Panc1 (cell line): ENCODE measurements at regions not wholly inside any gene's neighbourhood (a gene's known extent, or its start where the extent isn't known, plus 50 kb on each side); places are given as distances from the start of the nearest gene placed in this dataset.

Source experiments
- ATAC-seq: fragments of 200-7000 bp; cut with Tn5 transposase; 2 replicates; pipeline ENCODE4 v1.9.1; 2020; ENCODE audit warnings: mild to moderate bottlenecking, moderate library complexity
- BruUV-seq: library from RNA; stranded (reverse); fragments of 400-500 nt; replicated peaks from 2 replicates; lab custom pipeline; 2021; lab: Mats Ljungman, UMichigan
- CTCF ChIA-PET: fragments of 300-600 bp; sonication (Branson Sonifier 250); formaldehyde crosslinking; loops from one replicate; lab custom pipeline; 2022; ENCODE audit warnings: antibody characterized with exemption; lab: Charles Lee
- POLR2A ChIA-PET: fragments of 300-600 bp; sonication (Branson Sonifier 250); formaldehyde crosslinking; loops from one replicate; lab custom pipeline; 2022; ENCODE audit warnings: antibody characterized with exemption; lab: Charles Lee
- DNase-seq: peaks from one replicate; pipeline ENCODE4 v3.0.0-alpha.2; 2010; ENCODE audit warnings: low read depth, low spot score
- H3K27ac ChIP-seq: 2 replicates; pipeline ENCODE4 v1.5.1; 2011; ENCODE audit warnings: mild to moderate bottlenecking, low read length, inconsistent platforms
- H3K27me3 ChIP-seq: fragments of 200-500 bp; sonication (Bioruptor generic); 2 replicates; pipeline ENCODE4 v1.6.0; 2014; ENCODE audit warnings: low read length, inconsistent platforms; ENCODE audit not compliant: control insufficient read depth, insufficient read depth
- H3K36me3 ChIP-seq: fragments of 200-500 bp; sonication (Bioruptor generic); 2 replicates; pipeline ENCODE4 v1.5.1; 2014; ENCODE audit warnings: inconsistent platforms, mild to moderate bottlenecking, low read length, moderate library complexity; ENCODE audit not compliant: control insufficient read depth, insufficient read depth
- H3K4me1 ChIP-seq: 2 replicates; pipeline ENCODE4 v1.5.1; 2011; ENCODE audit warnings: inconsistent platforms, mild to moderate bottlenecking, low read length, moderate library complexity; ENCODE audit not compliant: control insufficient read depth, insufficient read depth
- H3K4me3 ChIP-seq, 2 experiments: 2 replicates each; pipeline ENCODE4 v1.5.1; 2011 to 2012; ENCODE audit warnings: low read depth in 2 of 2, low read length in 2 of 2, mild to moderate bottlenecking in 2 of 2, inconsistent platforms in 1 of 2, moderate library complexity in 1 of 2
- H3K9me3 ChIP-seq: fragments of 200-500 bp; sonication (Bioruptor generic); 2 replicates; pipeline ENCODE4 v1.5.1; 2014; ENCODE audit warnings: low read depth, mild to moderate bottlenecking, inconsistent platforms, low read length, moderate library complexity; ENCODE audit not compliant: control insufficient read depth, insufficient read depth
- POLR2AphosphoS5 ChIP-seq: IDR thresholded peaks from 2 replicates; pipeline ENCODE4 v1.6.1; 2012; ENCODE audit warnings: mild to moderate bottlenecking, low read depth, low read length, moderate library complexity
- SIN3A ChIP-seq: IDR thresholded peaks from 2 replicates; pipeline ENCODE4 v1.6.1; 2012; ENCODE audit warnings: low read depth, mild to moderate bottlenecking, low read length, moderate library complexity, borderline replicate concordance; ENCODE audit not compliant: insufficient read depth
- TCF7L2 ChIP-seq: IDR thresholded peaks from 2 replicates; pipeline ENCODE4 v1.6.1; 2011; ENCODE audit warnings: mild to moderate bottlenecking, low read depth, low read length, inconsistent platforms
- in situ Hi-C: cut with HindIII; loops from 2 replicates; pipeline ENCODE4 v1.10.0; 2016; ENCODE audit warnings: low sequenced_read_pairs, low pct_unique_long_range_greater_than_20kb
- intact Hi-C: fragments of 100-400 bp; cut with micrococcal nuclease; formaldehyde crosslinking; loops from one replicate; pipeline ENCODE4 v1.10.0; 2022; ENCODE audit not compliant: unreplicated experiment
- TF ChIP-seq, protein P1 (sequence below), 2 experiments: IDR thresholded peaks; 2 replicates each; pipeline ENCODE4 v1.6.1; 2011 to 2012; ENCODE audit warnings: low read depth in 2 of 2, control low read depth in 1 of 2, low read length in 1 of 2, mild to moderate bottlenecking in 1 of 2, moderate library complexity in 1 of 2; ENCODE audit not compliant: insufficient read depth in 1 of 2
- TF ChIP-seq, protein P2 (sequence below): fragments of 450-650 bp; IDR thresholded peaks from 2 replicates; pipeline ENCODE4 v1.5.1; 2017; ENCODE audit warnings: mild to moderate bottlenecking

DNA sequence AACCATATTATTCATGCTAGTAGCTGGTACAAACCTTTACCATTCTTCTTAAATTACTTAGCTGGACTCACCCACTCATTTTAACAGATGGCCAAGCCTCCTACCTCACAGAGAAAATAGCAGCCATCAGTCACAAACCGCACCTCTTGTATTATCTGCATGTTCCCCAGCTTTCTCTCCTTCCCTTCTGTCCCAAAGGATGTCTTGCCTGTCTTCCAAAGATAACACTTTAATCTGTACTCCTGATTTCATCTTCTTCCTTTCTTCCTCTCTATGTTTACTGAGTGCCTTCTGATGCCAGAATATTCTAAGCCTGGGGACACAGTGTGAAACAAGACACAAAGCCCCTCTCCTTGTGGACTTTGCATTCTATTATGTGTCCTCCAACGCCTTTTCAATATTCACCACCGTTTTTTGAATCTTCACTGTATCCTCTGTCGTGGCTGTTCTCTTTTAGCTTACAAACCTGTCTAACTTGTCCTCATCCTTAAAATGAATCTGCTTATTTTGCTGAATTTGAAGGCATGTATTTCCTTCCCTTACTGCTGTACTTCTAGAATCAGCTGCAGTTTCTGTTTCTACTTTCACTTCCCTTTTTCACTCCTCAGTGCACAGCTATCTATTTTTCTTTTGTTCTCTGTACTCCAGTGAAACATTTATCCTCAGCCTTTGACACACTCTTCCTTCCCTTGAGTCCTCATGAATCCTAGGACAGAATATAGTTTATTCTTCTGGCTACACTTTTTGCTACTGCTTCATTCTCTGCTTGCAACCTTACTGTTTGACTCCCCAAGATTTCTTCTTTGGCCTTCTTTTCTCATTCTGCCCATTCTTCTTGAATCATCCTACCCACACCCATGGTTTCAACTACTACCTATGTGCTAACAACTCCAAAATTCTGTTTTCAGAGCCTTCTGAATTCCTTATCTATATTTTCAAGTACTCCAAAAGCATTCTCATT, 216.9 kb upstream of the SAMSN1 start:
- ChIA-PET POLR2A (interaction anchor here (0.6 kb wide), 1 partner anchor 348 kb away, joined by 4 read pairs; no protein-coding TSS in a partner anchor), CTCF (interaction anchor here (0.6 kb wide), 1 partner anchor 29 kb away, joined by 3 read pairs; no protein-coding TSS in a partner anchor)
- no peaks in the 10 kb centered on the region for H3K9me3 ChIP-seq
- in situ Hi-C loops: no loop called here
- BruUV-seq: no TSS peak
- ATAC-seq (no peak), DNase-seq (no peak)
- TF ChIP-seq, protein P1, sequence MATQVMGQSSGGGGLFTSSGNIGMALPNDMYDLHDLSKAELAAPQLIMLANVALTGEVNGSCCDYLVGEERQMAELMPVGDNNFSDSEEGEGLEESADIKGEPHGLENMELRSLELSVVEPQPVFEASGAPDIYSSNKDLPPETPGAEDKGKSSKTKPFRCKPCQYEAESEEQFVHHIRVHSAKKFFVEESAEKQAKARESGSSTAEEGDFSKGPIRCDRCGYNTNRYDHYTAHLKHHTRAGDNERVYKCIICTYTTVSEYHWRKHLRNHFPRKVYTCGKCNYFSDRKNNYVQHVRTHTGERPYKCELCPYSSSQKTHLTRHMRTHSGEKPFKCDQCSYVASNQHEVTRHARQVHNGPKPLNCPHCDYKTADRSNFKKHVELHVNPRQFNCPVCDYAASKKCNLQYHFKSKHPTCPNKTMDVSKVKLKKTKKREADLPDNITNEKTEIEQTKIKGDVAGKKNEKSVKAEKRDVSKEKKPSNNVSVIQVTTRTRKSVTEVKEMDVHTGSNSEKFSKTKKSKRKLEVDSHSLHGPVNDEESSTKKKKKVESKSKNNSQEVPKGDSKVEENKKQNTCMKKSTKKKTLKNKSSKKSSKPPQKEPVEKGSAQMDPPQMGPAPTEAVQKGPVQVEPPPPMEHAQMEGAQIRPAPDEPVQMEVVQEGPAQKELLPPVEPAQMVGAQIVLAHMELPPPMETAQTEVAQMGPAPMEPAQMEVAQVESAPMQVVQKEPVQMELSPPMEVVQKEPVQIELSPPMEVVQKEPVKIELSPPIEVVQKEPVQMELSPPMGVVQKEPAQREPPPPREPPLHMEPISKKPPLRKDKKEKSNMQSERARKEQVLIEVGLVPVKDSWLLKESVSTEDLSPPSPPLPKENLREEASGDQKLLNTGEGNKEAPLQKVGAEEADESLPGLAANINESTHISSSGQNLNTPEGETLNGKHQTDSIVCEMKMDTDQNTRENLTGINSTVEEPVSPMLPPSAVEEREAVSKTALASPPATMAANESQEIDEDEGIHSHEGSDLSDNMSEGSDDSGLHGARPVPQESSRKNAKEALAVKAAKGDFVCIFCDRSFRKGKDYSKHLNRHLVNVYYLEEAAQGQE (IDR thresholded peaks at IDR 0.05; ENCODE audit: insufficient read depth in 1 of 2, low read depth in 2 of 2, low read length in 1 of 2): no peak
- TF ChIP-seq, protein P2, sequence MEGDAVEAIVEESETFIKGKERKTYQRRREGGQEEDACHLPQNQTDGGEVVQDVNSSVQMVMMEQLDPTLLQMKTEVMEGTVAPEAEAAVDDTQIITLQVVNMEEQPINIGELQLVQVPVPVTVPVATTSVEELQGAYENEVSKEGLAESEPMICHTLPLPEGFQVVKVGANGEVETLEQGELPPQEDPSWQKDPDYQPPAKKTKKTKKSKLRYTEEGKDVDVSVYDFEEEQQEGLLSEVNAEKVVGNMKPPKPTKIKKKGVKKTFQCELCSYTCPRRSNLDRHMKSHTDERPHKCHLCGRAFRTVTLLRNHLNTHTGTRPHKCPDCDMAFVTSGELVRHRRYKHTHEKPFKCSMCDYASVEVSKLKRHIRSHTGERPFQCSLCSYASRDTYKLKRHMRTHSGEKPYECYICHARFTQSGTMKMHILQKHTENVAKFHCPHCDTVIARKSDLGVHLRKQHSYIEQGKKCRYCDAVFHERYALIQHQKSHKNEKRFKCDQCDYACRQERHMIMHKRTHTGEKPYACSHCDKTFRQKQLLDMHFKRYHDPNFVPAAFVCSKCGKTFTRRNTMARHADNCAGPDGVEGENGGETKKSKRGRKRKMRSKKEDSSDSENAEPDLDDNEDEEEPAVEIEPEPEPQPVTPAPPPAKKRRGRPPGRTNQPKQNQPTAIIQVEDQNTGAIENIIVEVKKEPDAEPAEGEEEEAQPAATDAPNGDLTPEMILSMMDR: no peak
- TF ChIP-seq POLR2AphosphoS5 (no peak), SIN3A (no peak), TCF7L2 (no peak)
- H3K27ac ChIP-seq: no peak overlapping the region
- H3K4me3 ChIP-seq: no peak overlapping the region; a peak in 1 of 4 replicates
- intact Hi-C loops: no loop called here
- H3K4me1 ChIP-seq: no peaks in the 10 kb centered on the region
- H3K27me3 ChIP-seq: no peaks in the 10 kb centered on the region
- H3K36me3 ChIP-seq: no peaks in the 10 kb centered on the region

DNA sequence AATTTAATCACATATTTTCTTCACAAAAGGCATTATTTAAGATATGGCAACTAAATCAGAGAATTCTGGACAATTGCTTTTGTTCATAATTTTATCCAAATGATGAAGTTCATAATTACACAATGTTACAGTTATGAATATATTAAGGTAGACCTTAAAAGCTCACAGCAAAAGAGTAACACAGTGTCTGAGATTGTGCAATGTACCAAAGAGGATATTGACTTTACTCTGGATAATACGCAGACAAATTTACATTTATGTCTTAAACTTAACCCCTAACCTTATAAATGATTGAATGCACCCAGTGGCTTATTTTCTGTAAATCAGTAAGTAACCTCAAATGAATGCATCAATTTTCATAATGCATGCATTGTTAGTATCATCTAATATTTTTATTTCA, 216.2 kb upstream of the SAMSN1 start:
- Histone ChIP-seq H3K4me3 (no peak overlapping the region), H3K9me3 (no peaks in the 10 kb centered on the region), H3K4me1 (no peaks in the 10 kb centered on the region), H3K27ac (no peak overlapping the region), H3K27me3 (no peaks in the 10 kb centered on the region), H3K36me3 (no peaks in the 10 kb centered on the region)
- in situ Hi-C loops (no loop called here), intact Hi-C loops (no loop called here)
- BruUV-seq: no TSS peak
- DNase-seq: no peak
- ATAC-seq: no peak
- ChIA-PET POLR2A (no interaction called here), CTCF (no interaction called here)
- TF ChIP-seq, protein P2: no peak
- TF ChIP-seq SIN3A: no peak
- TF ChIP-seq, protein P1 (IDR thresholded peaks at IDR 0.05; ENCODE audit: insufficient read depth in 1 of 2, low read depth in 2 of 2, low read length in 1 of 2): no peak
- no peak for TF ChIP-seq POLR2AphosphoS5
- no peak for TF ChIP-seq TCF7L2
